ENCODE measurements at regions not wholly inside any gene's neighbourhood (a gene's known extent, or its start where the extent isn't known, plus 50 kb on each side); places are given as distances from the start of the nearest gene placed in this dataset.

DNA sequence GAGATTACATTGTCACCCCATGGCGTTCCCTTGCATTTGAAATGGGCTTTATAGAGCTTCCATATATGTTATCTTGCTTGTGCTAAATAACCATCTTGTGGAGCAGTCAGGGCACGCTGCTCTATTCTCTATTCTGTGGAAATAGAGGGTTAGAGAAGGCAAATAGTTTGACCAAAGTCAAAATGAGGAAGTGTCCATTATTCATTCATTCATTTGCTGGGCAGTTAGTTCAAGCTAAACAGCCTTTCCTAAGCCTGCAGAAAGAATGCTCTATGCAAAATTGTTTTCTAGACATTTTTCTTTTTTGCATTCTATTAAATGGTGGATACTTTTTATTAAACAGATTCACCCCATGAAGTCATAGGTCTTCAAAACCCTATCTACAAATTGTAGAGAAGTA lies 67.8 kb upstream of the ELAC2 start:
- no peak for DNase-seq (ENCODE audit: extremely low read depth, low read depth)
- TF ChIP-seq, protein P1, sequence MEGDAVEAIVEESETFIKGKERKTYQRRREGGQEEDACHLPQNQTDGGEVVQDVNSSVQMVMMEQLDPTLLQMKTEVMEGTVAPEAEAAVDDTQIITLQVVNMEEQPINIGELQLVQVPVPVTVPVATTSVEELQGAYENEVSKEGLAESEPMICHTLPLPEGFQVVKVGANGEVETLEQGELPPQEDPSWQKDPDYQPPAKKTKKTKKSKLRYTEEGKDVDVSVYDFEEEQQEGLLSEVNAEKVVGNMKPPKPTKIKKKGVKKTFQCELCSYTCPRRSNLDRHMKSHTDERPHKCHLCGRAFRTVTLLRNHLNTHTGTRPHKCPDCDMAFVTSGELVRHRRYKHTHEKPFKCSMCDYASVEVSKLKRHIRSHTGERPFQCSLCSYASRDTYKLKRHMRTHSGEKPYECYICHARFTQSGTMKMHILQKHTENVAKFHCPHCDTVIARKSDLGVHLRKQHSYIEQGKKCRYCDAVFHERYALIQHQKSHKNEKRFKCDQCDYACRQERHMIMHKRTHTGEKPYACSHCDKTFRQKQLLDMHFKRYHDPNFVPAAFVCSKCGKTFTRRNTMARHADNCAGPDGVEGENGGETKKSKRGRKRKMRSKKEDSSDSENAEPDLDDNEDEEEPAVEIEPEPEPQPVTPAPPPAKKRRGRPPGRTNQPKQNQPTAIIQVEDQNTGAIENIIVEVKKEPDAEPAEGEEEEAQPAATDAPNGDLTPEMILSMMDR (IDR thresholded peaks at IDR 0.05; ENCODE audit: low read depth, low read length), result no peak

DNA sequence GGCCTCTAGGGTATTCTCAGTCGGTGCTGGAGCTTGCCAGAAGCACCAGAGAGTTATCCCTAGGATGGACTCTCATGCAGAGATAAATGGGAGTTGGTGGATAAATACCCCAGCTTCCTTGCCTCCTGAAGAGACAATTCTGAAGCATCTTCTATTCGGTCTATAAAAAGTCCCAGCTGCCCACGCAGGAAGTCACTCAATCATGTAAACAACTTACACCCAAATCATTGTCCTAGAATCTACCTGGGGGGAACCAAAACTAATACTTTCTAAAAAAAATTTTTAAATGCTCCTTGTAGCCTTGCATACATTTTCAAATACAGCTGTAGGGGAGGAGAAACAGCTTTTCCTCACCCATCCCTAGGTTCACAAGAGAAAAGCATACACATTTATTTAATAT lies 66.6 kb upstream of the ELAC2 start:
- DNase-seq (ENCODE audit: extremely low read depth, low read depth), result no peak

DNA sequence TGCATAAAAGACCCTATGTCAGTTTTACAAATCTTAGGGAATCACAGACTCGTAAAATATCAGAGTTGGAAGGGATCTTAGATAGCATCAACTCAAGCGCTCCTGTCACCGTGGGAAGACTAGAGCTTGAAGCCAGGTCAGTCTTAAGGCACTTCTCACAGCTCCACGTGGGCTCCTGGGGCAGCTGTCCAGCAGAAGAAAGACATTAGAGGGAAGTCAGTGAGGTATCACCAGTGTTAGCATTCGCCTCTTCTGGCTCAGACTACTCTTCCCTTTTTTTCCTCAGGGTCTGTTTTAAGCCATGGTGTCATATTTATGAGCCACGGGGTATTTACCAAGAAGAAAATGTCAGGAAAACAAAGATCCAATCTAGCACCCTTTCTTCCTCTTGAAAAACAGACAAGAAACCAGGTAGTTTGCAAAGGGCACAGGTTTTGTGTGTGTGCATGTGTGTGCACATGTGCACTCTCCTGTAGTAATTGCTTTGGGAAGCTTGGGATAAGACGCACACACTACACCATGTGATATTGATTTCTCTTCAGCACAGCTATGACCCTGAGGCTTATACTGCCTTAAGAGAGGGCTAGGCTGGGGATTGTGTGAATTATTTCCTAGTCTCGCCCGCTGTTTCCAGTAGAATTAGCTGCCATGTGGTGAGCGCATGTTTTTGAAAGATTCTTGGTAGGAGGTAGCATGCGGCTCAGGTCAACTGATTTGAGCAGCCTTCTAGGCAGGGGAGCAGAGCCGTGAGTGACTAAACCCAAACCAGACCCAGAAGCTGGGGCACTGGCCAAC lies 61.0 kb upstream of the ELAC2 start:
- TF ChIP-seq, protein P1 (IDR thresholded peaks at IDR 0.05; ENCODE audit: low read depth, low read length), result no peak
- no peak for DNase-seq (ENCODE audit: extremely low read depth, low read depth)

More for the DNA sequence above, 66.6 kb upstream of the ELAC2 start:
- TF ChIP-seq, protein P1 (IDR thresholded peaks at IDR 0.05; ENCODE audit: low read depth, low read length), result no peak

DNA sequence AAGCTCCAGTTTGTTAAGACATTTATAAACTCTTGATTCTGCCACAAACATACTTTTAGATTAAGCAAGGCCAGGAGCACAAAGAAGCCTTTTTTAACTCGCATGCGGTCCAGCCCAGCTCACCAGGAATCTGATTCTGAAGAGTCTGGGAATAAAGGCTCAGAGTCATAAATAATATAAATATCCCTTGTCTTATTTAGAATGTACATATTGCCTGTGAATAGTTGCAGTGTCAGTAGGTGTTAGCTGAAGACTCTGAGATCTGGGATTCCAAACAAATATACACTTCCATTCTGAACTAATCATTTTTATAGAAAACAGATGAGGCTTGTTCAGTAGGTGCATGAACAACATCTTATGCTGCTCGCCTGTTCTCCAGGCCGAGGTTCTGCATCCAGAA lies 59.1 kb upstream of the ELAC2 start:
- DNase-seq (ENCODE audit: extremely low read depth, low read depth), result no peak
- TF ChIP-seq, protein P1 (IDR thresholded peaks at IDR 0.05; ENCODE audit: low read depth, low read length), result no peak

DNA sequence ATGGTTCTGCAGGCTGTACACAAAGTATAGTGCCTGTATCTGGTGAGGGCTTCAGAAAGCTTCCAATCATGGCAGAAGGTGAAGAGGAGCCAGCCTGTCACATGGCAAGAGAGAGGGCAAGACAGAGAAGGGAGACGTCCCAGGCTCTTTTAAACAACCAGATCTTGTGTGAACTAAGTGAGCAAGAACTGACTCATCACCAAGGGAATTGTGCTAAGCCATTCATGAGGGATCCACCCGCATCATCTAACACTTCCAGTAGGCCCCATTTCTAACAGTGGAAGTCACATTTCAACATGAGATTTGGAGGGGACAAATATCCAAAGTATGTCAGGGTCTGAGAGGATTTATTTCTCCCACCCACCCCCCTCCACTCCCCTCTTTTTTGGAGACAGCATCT lies 56.2 kb upstream of the ELAC2 start:
- TF ChIP-seq, protein P1 (IDR thresholded peaks at IDR 0.05; ENCODE audit: low read depth, low read length), result no peak
- no peak for DNase-seq (ENCODE audit: extremely low read depth, low read depth)

DNA sequence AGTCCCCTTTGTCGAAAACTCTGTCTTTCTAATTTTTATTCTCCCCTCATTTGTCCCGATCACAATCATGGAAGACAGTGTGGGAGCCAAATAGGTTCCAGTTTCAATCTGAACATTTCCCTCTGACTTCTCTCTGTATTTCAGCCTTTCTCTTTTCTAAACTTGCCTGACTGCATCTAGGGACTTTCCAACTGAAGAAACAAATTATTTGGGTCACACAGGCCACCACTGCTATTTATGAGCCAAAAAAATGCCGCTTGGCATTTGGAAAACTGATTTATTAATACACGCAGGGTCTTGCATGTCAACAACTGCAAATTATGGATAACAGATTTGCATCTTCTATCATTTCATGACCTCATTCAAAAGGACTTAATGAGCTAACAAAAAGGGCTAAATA lies 55.2 kb upstream of the ELAC2 start:
- TF ChIP-seq, protein P1 (IDR thresholded peaks at IDR 0.05; ENCODE audit: low read depth, low read length), result no peak

DNA sequence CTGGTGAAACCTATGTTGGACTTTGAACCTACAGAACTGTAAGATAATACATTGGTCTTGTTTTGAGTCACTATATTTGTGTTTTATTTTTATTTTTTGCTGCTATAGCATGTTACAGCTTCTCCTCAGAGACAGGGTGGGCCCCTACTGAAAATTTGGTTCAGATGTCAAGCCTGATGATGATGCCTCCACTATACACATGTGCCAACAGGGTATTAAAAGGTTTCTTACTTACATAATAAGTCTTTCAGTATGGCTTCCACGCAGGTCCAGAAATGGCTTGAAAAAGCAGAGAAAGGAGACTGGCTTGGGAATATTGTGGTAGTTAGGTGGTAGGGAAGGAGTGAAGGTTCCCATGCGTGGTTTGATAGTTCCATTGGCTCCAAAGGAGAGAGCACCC lies 52.9 kb upstream of the ELAC2 start:
- no peak for DNase-seq (ENCODE audit: extremely low read depth, low read depth)
- TF ChIP-seq, protein P1 (IDR thresholded peaks at IDR 0.05; ENCODE audit: low read depth, low read length), result no peak

More for the DNA sequence above, 55.2 kb upstream of the ELAC2 start:
- DNase-seq (ENCODE audit: extremely low read depth, low read depth), result no peak
